ENCODE measurements at regions not wholly inside any gene's neighbourhood (a gene's known extent, or its start where the extent isn't known, plus 50 kb on each side); places are given as distances from the start of the nearest gene placed in this dataset.

- Histone ChIP-seq H3K4ac (replicated peaks; ENCODE audit: insufficient read length, low read depth, low read length) (no peak overlapping the region), H2BK12ac (ENCODE audit: low read depth, low read length) (no peak overlapping the region), H3K23ac (ENCODE audit: insufficient read length) (no peak overlapping the region), H2AFZ (ENCODE audit: low read length) (no peak overlapping the region), H3K56ac (replicated peaks; ENCODE audit: insufficient read length, low read depth, low read length) (no peak overlapping the region), H3K4me3 (ENCODE audit: extremely low read depth in 1 of 4, insufficient read depth in 2 of 4, low read depth in 3 of 4, low read length in 4 of 4) (no peak overlapping the region), H4K91ac (replicated peaks; ENCODE audit: insufficient read length, low read length) (no peak overlapping the region), H4K5ac (ENCODE audit: insufficient read length, low read depth, low read length) (no peak overlapping the region), H3K4me2 (ENCODE audit: insufficient read depth in 1 of 2, low read depth in 2 of 2, low read length in 2 of 2) (no peak overlapping the region), H4K8ac (ENCODE audit: extremely low read depth, insufficient read depth, low read length) (no peak overlapping the region), H3K4me1 (replicated peaks in 1 of 4; ENCODE audit: control insufficient read depth in 3 of 4, insufficient read depth in 4 of 4, low read length in 3 of 4) (no peaks in the 10 kb centered on the region), H4K20me1 (replicated peaks in 1 of 2; ENCODE audit: control insufficient read depth in 1 of 2, insufficient read depth in 2 of 2, low read length in 2 of 2) (no peaks in the 10 kb centered on the region), H2AK5ac (ENCODE audit: low read depth, low read length) (no peak overlapping the region), H3K14ac (ENCODE audit: insufficient read length) (no peak overlapping the region), H2BK15ac (ENCODE audit: low read length) (no peak overlapping the region), H2BK5ac (ENCODE audit: low read depth, low read length) (no peak overlapping the region), H3K79me2 (ENCODE audit: control insufficient read depth in 1 of 2, insufficient read depth in 2 of 2, low read length in 2 of 2) (no peaks in the 10 kb centered on the region), H3K9ac (replicated peaks in 1 of 4; ENCODE audit: extremely low read depth in 1 of 4, low read depth in 3 of 4, low read length in 3 of 4) (no peak overlapping the region), H3K27ac (ENCODE audit: low read depth, low read length) (no peak overlapping the region), H3K23me2 (ENCODE audit: low read depth, low read length) (no peaks in the 10 kb centered on the region), H3K18ac (ENCODE audit: extremely low read depth, low read length) (no peak overlapping the region), H3K27me3 (replicated peaks in 1 of 4; ENCODE audit: control insufficient read depth in 3 of 4, extremely low read depth in 1 of 4, insufficient read depth in 3 of 4, low read length in 3 of 4) (no peaks in the 10 kb centered on the region), H3K9me3 (ENCODE audit: insufficient read depth in 2 of 2, low read depth in 1 of 2, low read length in 1 of 2) (no peaks in the 10 kb centered on the region), H3K36me3 (ENCODE audit: control insufficient read depth in 2 of 4, insufficient read depth in 4 of 4, low read length in 3 of 4) (no peaks in the 10 kb centered on the region), H2BK20ac (ENCODE audit: low read length) (no peak overlapping the region), H2BK120ac (replicated peaks; ENCODE audit: low read depth, low read length) (no peak overlapping the region), H3K79me1 (ENCODE audit: low read depth, low read length) (no peaks in the 10 kb centered on the region)
- CTCF ChIA-PET (ENCODE audit: partially characterized antibody), result interaction anchor here (0.6 to 2.6 kb wide), 6 partner anchors 12 to 354 kb away, joined by 3 to 7 read pairs (median 4); partner anchors contain the start of gene MYCN
- no peak for FAIRE-seq
- DNase-seq (ENCODE audit: low read depth in 1 of 2, low spot score in 2 of 2), result no peak
- TF ChIP-seq SIX5 (IDR thresholded peaks at IDR 0.05; ENCODE audit: low read depth, low read length) (no peak), SIRT6 (IDR thresholded peaks at IDR 0.05; ENCODE audit: low read length) (no peak), GABPA (IDR thresholded peaks at IDR 0.05; ENCODE audit: borderline replicate concordance, insufficient read depth, low read length) (no peak), HDAC6 (IDR thresholded peaks at IDR 0.05; ENCODE audit: low read depth, low read length) (no peak), POLR2A (IDR thresholded peaks at IDR 0.05; ENCODE audit: control extremely low read depth in 1 of 2, low read depth in 2 of 2, low read length in 2 of 2) (no peak), EZH2 (IDR thresholded peaks at IDR 0.05; ENCODE audit: low read depth, low read length, severe bottlenecking) (no peak), CEBPB (IDR thresholded peaks at IDR 0.05; ENCODE audit: low read depth, low read length) (no peak), SIN3A (conservative IDR thresholded peaks at IDR 0.05 in 1 of 2, IDR thresholded peaks at IDR 0.05 in 1 of 2; ENCODE audit: low read depth in 1 of 2, low read length in 2 of 2) (no peak), RFX5 (IDR thresholded peaks at IDR 0.05; ENCODE audit: borderline replicate concordance, low read depth, low read length) (no peak), SUZ12 (IDR thresholded peaks at IDR 0.05; ENCODE audit: low read length) (no peak), RAD21 (IDR thresholded peaks at IDR 0.05 in 1 of 2, conservative IDR thresholded peaks at IDR 0.05 in 1 of 2; ENCODE audit: low read depth in 2 of 2, low read length in 2 of 2) (no peak)
- 90% methylated on average over 4 of the region's 4 CpGs; no CpG with 5 or more reads in 1 of the 2 experiments for WGBS, 2 experiments (ENCODE audit: extremely low coverage in 1 of 2, insufficient coverage in 1 of 2, insufficient read length in 1 of 2, insufficient replicate concordance in 2 of 2, low coverage in 1 of 2, low lambda C conversion rate in 2 of 2, missing lambda C conversion rate in 1 of 2)
- POLR2A ChIA-PET (ENCODE audit: partially characterized antibody), result no interaction called here
These were observed 214.3 kb downstream of the MYCN start for GRCh38 chr2:16154501-16155280.

Data from H1 (cell line).